ENCODE measurements at regions not wholly inside any gene's neighbourhood (a gene's known extent, or its start where the extent isn't known, plus 50 kb on each side); places are given as distances from the start of the nearest gene placed in this dataset.
"Not testable (repeated sequence)": the region's sequence is repeated elsewhere in the genome, so short reads cannot be mapped to it uniquely, and the experiment has no call there.

DNA sequence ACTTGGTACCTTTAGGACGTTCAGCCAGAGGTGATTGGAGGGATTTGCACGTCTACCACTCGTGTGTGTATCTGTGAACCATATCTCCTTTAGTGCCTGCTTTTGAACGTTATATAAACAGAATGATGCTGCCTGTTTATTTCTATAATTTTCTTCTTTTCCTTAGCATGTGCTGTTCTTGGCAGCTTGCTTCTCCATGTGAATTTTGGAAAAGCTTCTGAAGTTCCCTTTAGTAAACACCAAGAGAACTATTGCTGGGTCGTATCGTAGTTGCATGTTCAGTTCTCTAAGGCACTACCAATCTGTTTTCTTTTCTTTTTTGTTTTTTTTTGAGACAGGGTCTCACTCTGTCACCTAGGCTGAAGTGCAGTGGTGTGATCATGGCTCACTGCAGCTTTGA, 73.8 kb upstream of the FANCC start:
- H4K20me1 ChIP-seq (ENCODE audit: control insufficient read depth, insufficient read depth, low read depth, low read length); H3K4me2 ChIP-seq (ENCODE audit: low read length); H3K4me1 ChIP-seq (ENCODE audit: control insufficient read depth, low read length); H3K9me3 ChIP-seq (ENCODE audit: control insufficient read depth, insufficient read depth, low read length); H3K9me2 ChIP-seq (replicated peaks; ENCODE audit: control insufficient read depth, low read length); H3K27ac ChIP-seq (ENCODE audit: low read depth, low read length); H3K36me3 ChIP-seq (ENCODE audit: control insufficient read depth, low read length); H3K27me3 ChIP-seq (ENCODE audit: control insufficient read depth, low read length); H3K4me3 ChIP-seq (ENCODE audit: low read length); H3F3A ChIP-seq (ENCODE audit: control insufficient read depth, insufficient read depth); H3K79me2 ChIP-seq (ENCODE audit: control insufficient read depth, low read length): not testable (repeated sequence)

DNA sequence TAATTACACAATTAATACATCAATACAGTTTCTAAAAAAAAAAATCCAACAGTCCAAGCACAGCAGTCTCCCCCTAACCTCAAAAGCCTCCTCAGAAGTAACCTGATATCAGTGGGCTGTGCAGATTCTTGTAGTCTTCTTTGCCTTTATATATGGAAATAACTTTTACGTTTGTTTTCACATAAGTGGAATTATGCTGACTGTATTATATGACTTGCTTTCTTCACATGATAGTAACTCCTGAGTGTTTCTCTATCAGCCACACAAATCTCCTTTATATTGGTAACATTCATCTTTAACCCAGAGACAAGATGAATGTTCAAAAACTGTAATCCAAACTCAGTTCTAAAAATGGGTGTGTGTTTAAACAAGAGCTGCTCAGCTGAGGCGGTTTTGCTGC, 71.9 kb upstream of the FANCC start:
- Histone ChIP-seq H3K79me2 (ENCODE audit: control insufficient read depth, low read length) (no peaks in the 10 kb centered on the region), H4K20me1 (ENCODE audit: control insufficient read depth, insufficient read depth, low read depth, low read length) (no peaks in the 10 kb centered on the region), H3K4me2 (ENCODE audit: low read length) (no peak overlapping the region), H3K27me3 (ENCODE audit: control insufficient read depth, low read length) (no peaks in the 10 kb centered on the region), H3F3A (ENCODE audit: control insufficient read depth, insufficient read depth) (no peaks in the 10 kb centered on the region), H3K36me3 (ENCODE audit: control insufficient read depth, low read length) (no peaks in the 10 kb centered on the region), H3K9me2 (replicated peaks; ENCODE audit: control insufficient read depth, low read length) (no peaks in the 10 kb centered on the region), H3K4me1 (ENCODE audit: control insufficient read depth, low read length) (no peaks in the 10 kb centered on the region), H3K9me3 (ENCODE audit: control insufficient read depth, insufficient read depth, low read length) (no peaks in the 10 kb centered on the region), H3K27ac (ENCODE audit: low read depth, low read length) (no peak overlapping the region), H3K4me3 (ENCODE audit: low read length) (no peak overlapping the region)
- TF ChIP-seq EZH2phosphoT487 (IDR thresholded peaks at IDR 0.05; ENCODE audit: borderline replicate concordance, low read length): no peak
- TF ChIP-seq, protein P1, sequence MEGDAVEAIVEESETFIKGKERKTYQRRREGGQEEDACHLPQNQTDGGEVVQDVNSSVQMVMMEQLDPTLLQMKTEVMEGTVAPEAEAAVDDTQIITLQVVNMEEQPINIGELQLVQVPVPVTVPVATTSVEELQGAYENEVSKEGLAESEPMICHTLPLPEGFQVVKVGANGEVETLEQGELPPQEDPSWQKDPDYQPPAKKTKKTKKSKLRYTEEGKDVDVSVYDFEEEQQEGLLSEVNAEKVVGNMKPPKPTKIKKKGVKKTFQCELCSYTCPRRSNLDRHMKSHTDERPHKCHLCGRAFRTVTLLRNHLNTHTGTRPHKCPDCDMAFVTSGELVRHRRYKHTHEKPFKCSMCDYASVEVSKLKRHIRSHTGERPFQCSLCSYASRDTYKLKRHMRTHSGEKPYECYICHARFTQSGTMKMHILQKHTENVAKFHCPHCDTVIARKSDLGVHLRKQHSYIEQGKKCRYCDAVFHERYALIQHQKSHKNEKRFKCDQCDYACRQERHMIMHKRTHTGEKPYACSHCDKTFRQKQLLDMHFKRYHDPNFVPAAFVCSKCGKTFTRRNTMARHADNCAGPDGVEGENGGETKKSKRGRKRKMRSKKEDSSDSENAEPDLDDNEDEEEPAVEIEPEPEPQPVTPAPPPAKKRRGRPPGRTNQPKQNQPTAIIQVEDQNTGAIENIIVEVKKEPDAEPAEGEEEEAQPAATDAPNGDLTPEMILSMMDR (IDR thresholded peaks at IDR 0.05; ENCODE audit: low read depth, low read length, poor library complexity, severe bottlenecking): no peak

DNA sequence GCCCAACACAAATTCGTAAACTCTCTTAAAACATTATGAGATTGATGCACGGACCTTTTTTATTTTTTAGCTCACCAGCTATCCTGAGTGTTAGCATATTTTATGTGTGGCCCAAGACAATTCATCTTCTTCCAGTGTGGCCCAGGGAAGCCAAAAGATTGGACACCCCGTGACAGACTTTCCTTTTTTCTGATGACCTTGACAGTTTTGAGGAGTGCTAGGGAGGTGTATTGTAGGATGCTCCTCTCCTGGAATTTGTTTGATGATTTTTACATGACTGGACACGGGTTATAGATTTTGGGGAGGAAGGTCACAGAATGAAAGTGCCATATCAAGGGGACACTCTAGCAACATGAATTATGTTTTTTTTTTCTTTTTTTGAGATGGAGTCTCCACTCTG, 69.3 kb upstream of the FANCC start:
- Histone ChIP-seq H3K27ac (ENCODE audit: low read depth, low read length) (no peak overlapping the region), H3F3A (ENCODE audit: control insufficient read depth, insufficient read depth) (no peaks in the 10 kb centered on the region), H3K36me3 (ENCODE audit: control insufficient read depth, low read length) (no peaks in the 10 kb centered on the region), H3K4me2 (ENCODE audit: low read length) (no peak overlapping the region), H3K9me2 (replicated peaks; ENCODE audit: control insufficient read depth, low read length) (no peaks in the 10 kb centered on the region), H3K27me3 (ENCODE audit: control insufficient read depth, low read length) (peaks cover 4% of the 10 kb centered on the region), H3K4me1 (ENCODE audit: control insufficient read depth, low read length) (no peaks in the 10 kb centered on the region), H3K4me3 (ENCODE audit: low read length) (no peak overlapping the region), H4K20me1 (ENCODE audit: control insufficient read depth, insufficient read depth, low read depth, low read length) (no peaks in the 10 kb centered on the region), H3K9me3 (ENCODE audit: control insufficient read depth, insufficient read depth, low read length) (no peaks in the 10 kb centered on the region), H3K79me2 (ENCODE audit: control insufficient read depth, low read length) (no peaks in the 10 kb centered on the region)
- TF ChIP-seq, protein P1 (IDR thresholded peaks at IDR 0.05; ENCODE audit: low read depth, low read length, poor library complexity, severe bottlenecking): no peak
- no peak for TF ChIP-seq EZH2phosphoT487 (IDR thresholded peaks at IDR 0.05; ENCODE audit: borderline replicate concordance, low read length)

DNA sequence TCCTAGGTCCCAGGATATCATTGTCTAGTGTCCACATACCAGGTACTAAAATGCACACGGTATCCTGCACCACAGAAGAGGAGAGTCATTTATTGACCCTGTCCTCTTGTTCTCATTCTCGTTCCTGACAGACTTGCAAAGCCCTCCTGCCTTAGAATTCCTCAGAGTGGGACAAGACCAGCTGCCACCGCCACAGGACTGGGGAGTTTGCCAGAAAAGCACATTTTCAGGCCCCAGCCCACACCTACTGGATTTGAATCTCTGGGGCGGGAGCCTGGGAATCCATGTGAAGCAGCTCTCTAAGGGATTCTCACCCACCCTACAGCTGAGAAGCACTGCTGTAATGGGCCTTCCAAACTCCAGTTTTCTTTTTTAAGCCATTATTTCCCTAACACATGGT, 68.0 kb upstream of the FANCC start:
- TF ChIP-seq, protein P1 (IDR thresholded peaks at IDR 0.05; ENCODE audit: low read depth, low read length, poor library complexity, severe bottlenecking): no peak
- TF ChIP-seq EZH2phosphoT487 (IDR thresholded peaks at IDR 0.05; ENCODE audit: borderline replicate concordance, low read length): no peak
- no peaks in the 10 kb centered on the region for H3K36me3 ChIP-seq (ENCODE audit: control insufficient read depth, low read length)
- no peaks in the 10 kb centered on the region for H3K4me1 ChIP-seq (ENCODE audit: control insufficient read depth, low read length)
- no peak overlapping the region for H3K4me2 ChIP-seq (ENCODE audit: low read length)
- no peak overlapping the region for H3K4me3 ChIP-seq (ENCODE audit: low read length)
- no peaks in the 10 kb centered on the region for H3F3A ChIP-seq (ENCODE audit: control insufficient read depth, insufficient read depth)
- no peaks in the 10 kb centered on the region for H3K9me3 ChIP-seq (ENCODE audit: control insufficient read depth, insufficient read depth, low read length)
- peaks cover 4% of the 10 kb centered on the region for H3K27me3 ChIP-seq (ENCODE audit: control insufficient read depth, low read length)
- no peaks in the 10 kb centered on the region for H3K79me2 ChIP-seq (ENCODE audit: control insufficient read depth, low read length)
- no peaks in the 10 kb centered on the region for H4K20me1 ChIP-seq (ENCODE audit: control insufficient read depth, insufficient read depth, low read depth, low read length)
- H3K9me2 ChIP-seq (replicated peaks; ENCODE audit: control insufficient read depth, low read length): no peaks in the 10 kb centered on the region
- H3K27ac ChIP-seq (ENCODE audit: low read depth, low read length): no peak overlapping the region
